Epithelial cell of esophagus (primary cell): ENCODE measurements at regions not wholly inside any gene's neighbourhood (a gene's known extent, or its start where the extent isn't known, plus 50 kb on each side); places are given as distances from the start of the nearest gene placed in this dataset.

ENCODE experiments used
- DNase-seq: peaks from one replicate; pipeline ENCODE4 v3.0.0; 2010; ENCODE audit warnings: low read depth
- H3K4me3 ChIP-seq: 2 replicates; pipeline ENCODE4 v1.5.1; 2011; ENCODE audit warnings: mild to moderate bottlenecking, low read length, control low read depth
- CTCF ChIP-seq: IDR thresholded peaks from 2 replicates; pipeline ENCODE4 v1.5.1; 2011; ENCODE audit warnings: low read depth, mild to moderate bottlenecking, low read length, control low read depth, inconsistent platforms; ENCODE audit not compliant: insufficient read depth; ENCODE audit errors: missing control alignments

DNA sequence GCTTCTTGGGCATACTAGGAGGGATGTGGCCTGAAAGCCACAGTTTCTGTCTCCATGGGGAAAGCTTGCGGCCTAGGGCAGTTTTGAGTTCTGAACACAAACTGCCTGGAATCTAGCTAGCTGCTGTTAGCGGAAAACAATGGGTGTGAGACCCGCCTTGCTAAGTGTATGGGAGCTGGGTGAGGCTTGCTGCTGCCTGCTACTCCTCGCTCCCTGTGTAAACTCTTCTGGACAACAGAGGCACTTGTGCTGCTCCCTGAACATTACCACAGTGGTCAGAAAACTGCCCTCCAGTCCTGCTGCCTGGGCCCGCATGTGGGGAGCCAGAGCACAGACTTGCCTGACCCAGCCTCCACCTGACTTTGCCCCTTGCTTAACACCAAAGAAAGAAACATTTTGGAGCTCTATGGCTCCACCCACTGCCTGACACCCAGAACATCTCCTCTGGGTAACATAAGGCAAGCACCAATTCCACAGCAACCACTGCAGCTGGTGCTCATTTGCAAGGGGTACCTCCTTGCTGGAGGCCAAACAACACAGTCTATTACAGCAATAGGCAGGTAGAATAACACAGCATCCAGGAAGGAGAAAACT lies 766.3 kb upstream of the RAG2 start:
- no peak for TF ChIP-seq CTCF
- no peak overlapping the region for H3K4me3 ChIP-seq
- DNase-seq = no peak

DNA sequence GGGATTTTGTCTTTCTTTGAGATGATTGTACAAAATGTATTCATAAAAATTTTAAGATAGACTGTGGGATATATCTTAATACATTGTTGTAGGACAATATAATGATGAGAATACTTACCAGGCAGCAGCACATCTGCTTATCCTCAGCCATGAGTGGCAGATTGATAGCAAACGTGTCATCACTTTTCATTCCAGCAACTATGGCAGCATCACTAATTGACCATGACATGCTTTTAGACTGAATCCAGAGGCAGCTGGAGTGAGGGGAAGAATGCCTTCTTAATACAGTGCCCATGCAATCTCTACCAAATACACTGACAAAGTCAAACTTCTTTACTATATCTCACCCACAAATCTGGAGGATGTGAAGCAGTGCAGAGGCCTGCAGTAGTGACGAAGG lies 755.2 kb upstream of the RAG2 start:
- TF ChIP-seq CTCF = no peak
- DNase-seq = no peak
- no peak overlapping the region for H3K4me3 ChIP-seq

DNA sequence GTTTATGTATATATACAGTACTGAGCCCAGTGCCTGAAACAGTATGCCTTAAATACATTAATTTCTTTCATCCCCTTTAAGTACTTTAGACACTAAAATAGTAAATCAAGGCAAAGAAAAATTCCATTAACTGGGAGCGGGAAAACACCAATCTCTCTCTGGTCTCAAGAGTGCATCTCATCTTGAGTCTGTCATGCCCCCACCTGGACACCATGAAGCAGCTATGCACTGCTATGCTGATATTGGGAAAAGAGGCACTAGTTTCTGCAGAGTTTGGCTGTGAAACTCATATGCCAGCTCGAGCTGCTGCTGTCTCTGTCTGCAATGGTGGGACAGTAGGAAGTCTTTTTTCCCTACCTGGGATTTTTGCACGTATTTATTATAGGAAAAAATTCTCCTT lies 754.4 kb upstream of the RAG2 start:
- TF ChIP-seq CTCF = peak; percentile 13
- no peak overlapping the region for H3K4me3 ChIP-seq
- DNase-seq = peak; percentile 14

- TF ChIP-seq CTCF = no peak
- no peak for DNase-seq
- H3K4me3 ChIP-seq = no peak overlapping the region
These were observed 745.3 kb upstream of the RAG2 start for GRCh38 chr11:37343290-37343689.

DNA sequence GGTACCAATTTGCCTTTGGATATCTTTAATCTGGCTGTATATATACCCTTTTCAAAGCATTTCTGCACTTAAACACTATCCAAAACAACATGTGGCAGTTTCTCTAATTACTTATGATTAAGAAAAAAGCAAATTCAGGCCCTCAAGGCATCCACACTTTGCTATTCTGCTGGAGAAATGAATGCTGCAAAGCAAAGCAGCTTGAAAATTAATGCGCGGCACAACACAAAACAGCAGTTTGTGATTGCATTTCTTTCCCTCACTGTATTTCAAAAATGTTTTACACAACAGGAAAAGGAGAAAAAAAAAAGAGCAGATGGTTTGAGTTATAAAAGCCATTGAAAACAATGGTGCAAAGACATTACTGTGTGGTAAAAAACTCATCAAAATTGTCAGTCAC lies 738.4 kb upstream of the RAG2 start:
- no peak for TF ChIP-seq CTCF
- H3K4me3 ChIP-seq = no peak overlapping the region

GRCh38 chr11:37333345-37333744 lies 735.3 kb upstream of the RAG2 start:
- no peak overlapping the region for H3K4me3 ChIP-seq
- no peak for TF ChIP-seq CTCF
- DNase-seq = no peak

More for the DNA sequence above, 738.4 kb upstream of the RAG2 start:
- no peak for DNase-seq

GRCh38 chr11:37323843-37324242 lies 725.8 kb upstream of the RAG2 start:
- H3K4me3 ChIP-seq = no peak overlapping the region
- DNase-seq = no peak
- no peak for TF ChIP-seq CTCF
